Panc1 (cell line): ENCODE measurements at regions not wholly inside any gene's neighbourhood (a gene's known extent, or its start where the extent isn't known, plus 50 kb on each side); places are given as distances from the start of the nearest gene placed in this dataset.

ENCODE experiments used
- ATAC-seq: fragments of 200-7000 bp; cut with Tn5 transposase; 2 replicates; pipeline ENCODE4 v1.9.1; 2020; ENCODE audit warnings: mild to moderate bottlenecking, moderate library complexity
- BruUV-seq: library from RNA; stranded (reverse); fragments of 400-500 nt; replicated peaks from 2 replicates; lab custom pipeline; 2021; lab: Mats Ljungman, UMichigan
- CTCF ChIA-PET: fragments of 300-600 bp; sonication (Branson Sonifier 250); formaldehyde crosslinking; loops from one replicate; lab custom pipeline; 2022; ENCODE audit warnings: antibody characterized with exemption; lab: Charles Lee
- POLR2A ChIA-PET: fragments of 300-600 bp; sonication (Branson Sonifier 250); formaldehyde crosslinking; loops from one replicate; lab custom pipeline; 2022; ENCODE audit warnings: antibody characterized with exemption; lab: Charles Lee
- DNase-seq: peaks from one replicate; pipeline ENCODE4 v3.0.0-alpha.2; 2010; ENCODE audit warnings: low read depth, low spot score
- H3K27ac ChIP-seq: 2 replicates; pipeline ENCODE4 v1.5.1; 2011; ENCODE audit warnings: mild to moderate bottlenecking, low read length, inconsistent platforms
- H3K27me3 ChIP-seq: fragments of 200-500 bp; sonication (Bioruptor generic); 2 replicates; pipeline ENCODE4 v1.6.0; 2014; ENCODE audit warnings: low read length, inconsistent platforms; ENCODE audit not compliant: control insufficient read depth, insufficient read depth
- H3K36me3 ChIP-seq: fragments of 200-500 bp; sonication (Bioruptor generic); 2 replicates; pipeline ENCODE4 v1.5.1; 2014; ENCODE audit warnings: inconsistent platforms, mild to moderate bottlenecking, low read length, moderate library complexity; ENCODE audit not compliant: control insufficient read depth, insufficient read depth
- H3K4me1 ChIP-seq: 2 replicates; pipeline ENCODE4 v1.5.1; 2011; ENCODE audit warnings: inconsistent platforms, mild to moderate bottlenecking, low read length, moderate library complexity; ENCODE audit not compliant: control insufficient read depth, insufficient read depth
- H3K4me3 ChIP-seq, 2 experiments: 2 replicates each; pipeline ENCODE4 v1.5.1; 2011 to 2012; ENCODE audit warnings: low read depth in 2 of 2, low read length in 2 of 2, mild to moderate bottlenecking in 2 of 2, inconsistent platforms in 1 of 2, moderate library complexity in 1 of 2
- H3K9me3 ChIP-seq: fragments of 200-500 bp; sonication (Bioruptor generic); 2 replicates; pipeline ENCODE4 v1.5.1; 2014; ENCODE audit warnings: low read depth, mild to moderate bottlenecking, inconsistent platforms, low read length, moderate library complexity; ENCODE audit not compliant: control insufficient read depth, insufficient read depth
- CTCF ChIP-seq: fragments of 450-650 bp; IDR thresholded peaks from 2 replicates; pipeline ENCODE4 v1.5.1; 2017; ENCODE audit warnings: mild to moderate bottlenecking
- POLR2AphosphoS5 ChIP-seq: IDR thresholded peaks from 2 replicates; pipeline ENCODE4 v1.6.1; 2012; ENCODE audit warnings: mild to moderate bottlenecking, low read depth, low read length, moderate library complexity
- SIN3A ChIP-seq: IDR thresholded peaks from 2 replicates; pipeline ENCODE4 v1.6.1; 2012; ENCODE audit warnings: low read depth, mild to moderate bottlenecking, low read length, moderate library complexity, borderline replicate concordance; ENCODE audit not compliant: insufficient read depth
- TCF7L2 ChIP-seq: IDR thresholded peaks from 2 replicates; pipeline ENCODE4 v1.6.1; 2011; ENCODE audit warnings: mild to moderate bottlenecking, low read depth, low read length, inconsistent platforms
- in situ Hi-C: cut with HindIII; loops from 2 replicates; pipeline ENCODE4 v1.10.0; 2016; ENCODE audit warnings: low sequenced_read_pairs, low pct_unique_long_range_greater_than_20kb
- intact Hi-C: fragments of 100-400 bp; cut with micrococcal nuclease; formaldehyde crosslinking; loops from one replicate; pipeline ENCODE4 v1.10.0; 2022; ENCODE audit not compliant: unreplicated experiment
- TF ChIP-seq, protein P1 (sequence below), 2 experiments: IDR thresholded peaks; 2 replicates each; pipeline ENCODE4 v1.6.1; 2011 to 2012; ENCODE audit warnings: low read depth in 2 of 2, control low read depth in 1 of 2, low read length in 1 of 2, mild to moderate bottlenecking in 1 of 2, moderate library complexity in 1 of 2; ENCODE audit not compliant: insufficient read depth in 1 of 2

GRCh38 chr6:142684371-142684770 is 260.6 kb downstream of the HIVEP2 start:
- intact Hi-C loops, result no loop called here
- BruUV-seq, result no TSS peak
- DNase-seq (no peak), ATAC-seq (no peak)
- H3K9me3 ChIP-seq, result no peaks in the 10 kb centered on the region
- TF ChIP-seq, protein P1, sequence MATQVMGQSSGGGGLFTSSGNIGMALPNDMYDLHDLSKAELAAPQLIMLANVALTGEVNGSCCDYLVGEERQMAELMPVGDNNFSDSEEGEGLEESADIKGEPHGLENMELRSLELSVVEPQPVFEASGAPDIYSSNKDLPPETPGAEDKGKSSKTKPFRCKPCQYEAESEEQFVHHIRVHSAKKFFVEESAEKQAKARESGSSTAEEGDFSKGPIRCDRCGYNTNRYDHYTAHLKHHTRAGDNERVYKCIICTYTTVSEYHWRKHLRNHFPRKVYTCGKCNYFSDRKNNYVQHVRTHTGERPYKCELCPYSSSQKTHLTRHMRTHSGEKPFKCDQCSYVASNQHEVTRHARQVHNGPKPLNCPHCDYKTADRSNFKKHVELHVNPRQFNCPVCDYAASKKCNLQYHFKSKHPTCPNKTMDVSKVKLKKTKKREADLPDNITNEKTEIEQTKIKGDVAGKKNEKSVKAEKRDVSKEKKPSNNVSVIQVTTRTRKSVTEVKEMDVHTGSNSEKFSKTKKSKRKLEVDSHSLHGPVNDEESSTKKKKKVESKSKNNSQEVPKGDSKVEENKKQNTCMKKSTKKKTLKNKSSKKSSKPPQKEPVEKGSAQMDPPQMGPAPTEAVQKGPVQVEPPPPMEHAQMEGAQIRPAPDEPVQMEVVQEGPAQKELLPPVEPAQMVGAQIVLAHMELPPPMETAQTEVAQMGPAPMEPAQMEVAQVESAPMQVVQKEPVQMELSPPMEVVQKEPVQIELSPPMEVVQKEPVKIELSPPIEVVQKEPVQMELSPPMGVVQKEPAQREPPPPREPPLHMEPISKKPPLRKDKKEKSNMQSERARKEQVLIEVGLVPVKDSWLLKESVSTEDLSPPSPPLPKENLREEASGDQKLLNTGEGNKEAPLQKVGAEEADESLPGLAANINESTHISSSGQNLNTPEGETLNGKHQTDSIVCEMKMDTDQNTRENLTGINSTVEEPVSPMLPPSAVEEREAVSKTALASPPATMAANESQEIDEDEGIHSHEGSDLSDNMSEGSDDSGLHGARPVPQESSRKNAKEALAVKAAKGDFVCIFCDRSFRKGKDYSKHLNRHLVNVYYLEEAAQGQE (IDR thresholded peaks at IDR 0.05; ENCODE audit: insufficient read depth in 1 of 2, low read depth in 2 of 2, low read length in 1 of 2), result no peak
- TF ChIP-seq CTCF (no peak), POLR2AphosphoS5 (no peak), SIN3A (no peak), TCF7L2 (no peak)
- in situ Hi-C loops, result no loop called here
- no peak overlapping the region for H3K27ac ChIP-seq
- ChIA-PET POLR2A (no interaction called here), CTCF (no interaction called here)
- H3K4me3 ChIP-seq, result no peak overlapping the region
- H3K27me3 ChIP-seq, result peaks cover 23% of the 10 kb centered on the region
- no peaks in the 10 kb centered on the region for H3K36me3 ChIP-seq
- no peaks in the 10 kb centered on the region for H3K4me1 ChIP-seq

GRCh38 chr6:142685852-142686506 is 259.0 kb downstream of the HIVEP2 start:
- no peak for ATAC-seq
- intact Hi-C loops, result no loop called here
- TF ChIP-seq CTCF, result no peak
- no peak for TF ChIP-seq TCF7L2
- TF ChIP-seq, protein P1 (IDR thresholded peaks at IDR 0.05; ENCODE audit: insufficient read depth in 1 of 2, low read depth in 2 of 2, low read length in 1 of 2), result no peak
- no peak for TF ChIP-seq POLR2AphosphoS5
- TF ChIP-seq SIN3A, result no peak
- Histone ChIP-seq H3K27me3 (peaks cover 12% of the 10 kb centered on the region), H3K4me1 (no peaks in the 10 kb centered on the region), H3K36me3 (no peaks in the 10 kb centered on the region), H3K9me3 (no peaks in the 10 kb centered on the region), H3K4me3 (no peak overlapping the region), H3K27ac (no peak overlapping the region)
- ChIA-PET CTCF (interaction anchor here (0.7 kb wide), 1 partner anchor 211 kb away, joined by 3 read pairs; no protein-coding TSS in a partner anchor), POLR2A (no interaction called here)
- DNase-seq, result no peak
- in situ Hi-C loops, result no loop called here
- BruUV-seq, result no TSS peak
